H1 (cell line): ENCODE measurements at regions not wholly inside any gene's neighbourhood (a gene's known extent, or its start where the extent isn't known, plus 50 kb on each side); places are given as distances from the start of the nearest gene placed in this dataset.

Experiments used
- CTCF ChIA-PET: fragments of 300-600 bp; sonication (Branson Sonifier 250); formaldehyde crosslinking; loops from one replicate; lab custom pipeline; 2021; ENCODE audit not compliant: partially characterized antibody; lab: Charles Lee
- POLR2A ChIA-PET: fragments of 300-600 bp; sonication (Branson Sonifier 250); formaldehyde crosslinking; loops from one replicate; lab custom pipeline; 2021; ENCODE audit warnings: inconsistent platforms; ENCODE audit not compliant: partially characterized antibody; lab: Charles Lee
- DNase-seq, 2 experiments: peaks; one replicate each; pipeline versions ENCODE4 v3.0.0 to v3.0.0-alpha.2; 2010 to 2022; ENCODE audit warnings: low spot score in 2 of 2, low read depth in 1 of 2, mixed read lengths in 1 of 2
- FAIRE-seq: peaks from 2 replicates; lab custom pipeline; 2011; peaks lifted over from hg19 to GRCh38; lab: Jason Lieb, UNC
- H2AFZ ChIP-seq: 2 replicates; pipeline ENCODE4 v1.8.1; 2012; ENCODE audit warnings: low read length, inconsistent platforms
- H2AK5ac ChIP-seq: 2 replicates; pipeline ENCODE4 v1.6.1; 2013; ENCODE audit warnings: low read depth, low read length
- H2BK120ac ChIP-seq: replicated peaks from 2 replicates; pipeline ENCODE3; 2013; ENCODE audit warnings: low read depth, low read length, inconsistent platforms
- H2BK12ac ChIP-seq: 2 replicates; pipeline ENCODE4 v1.6.1; 2013; ENCODE audit warnings: low read depth, low read length
- H2BK15ac ChIP-seq: 2 replicates; pipeline ENCODE4 v1.6.1; 2013; ENCODE audit warnings: low read length
- H2BK20ac ChIP-seq: 2 replicates; pipeline ENCODE4 v1.6.1; 2013; ENCODE audit warnings: low read length
- H2BK5ac ChIP-seq: 2 replicates; pipeline ENCODE4 v1.6.1; 2013; ENCODE audit warnings: low read depth, low read length
- H3K14ac ChIP-seq: 2 replicates; pipeline ENCODE4 v1.6.1; 2013; ENCODE audit warnings: inconsistent platforms; ENCODE audit not compliant: insufficient read length
- H3K18ac ChIP-seq: 2 replicates; pipeline ENCODE4 v1.6.1; 2013; ENCODE audit warnings: low read length; ENCODE audit errors: extremely low read depth
- H3K23ac ChIP-seq: 2 replicates; pipeline ENCODE4 v1.6.1; 2013; ENCODE audit warnings: inconsistent platforms; ENCODE audit not compliant: insufficient read length
- H3K23me2 ChIP-seq: 2 replicates; pipeline ENCODE4 v1.6.1; 2013; ENCODE audit warnings: low read depth, low read length
- H3K27ac ChIP-seq: 2 replicates; pipeline ENCODE4 v1.6.1; 2011; ENCODE audit warnings: low read depth, low read length, inconsistent platforms
- H3K27me3 ChIP-seq, 4 experiments: replicated peaks in 1 of 4; 1 replicate in 1 of 4; 2 replicates in 3 of 4; pipeline versions ENCODE4 v1.6.1 to v1.8.1; 2011 to 2013; ENCODE audit warnings: low read length in 3 of 4, mild to moderate bottlenecking in 3 of 4, inconsistent platforms in 2 of 4, mixed read lengths in 2 of 4, moderate library complexity in 1 of 4; ENCODE audit not compliant: control insufficient read depth in 3 of 4, insufficient read depth in 3 of 4; ENCODE audit errors: extremely low read depth in 1 of 4
- H3K36me3 ChIP-seq, 4 experiments: 2 replicates each; pipeline versions ENCODE4 v1.6.1 to v1.8.1; 2011 to 2013; ENCODE audit warnings: mild to moderate bottlenecking in 4 of 4, low read length in 3 of 4, moderate library complexity in 2 of 4, control low read depth in 1 of 4, inconsistent platforms in 1 of 4; ENCODE audit not compliant: insufficient read depth in 4 of 4, control insufficient read depth in 2 of 4
- H3K4ac ChIP-seq: replicated peaks from 2 replicates; pipeline ENCODE3; 2013; ENCODE audit warnings: low read length, low read depth, mixed read lengths, inconsistent platforms; ENCODE audit not compliant: insufficient read length
- H3K4me1 ChIP-seq, 4 experiments: replicated peaks in 1 of 4; 1 replicate in 1 of 4; 2 replicates in 3 of 4; pipeline versions ENCODE4 v1.6.1 to v1.8.1; 2011 to 2013; ENCODE audit warnings: low read length in 3 of 4, inconsistent platforms in 2 of 4, mixed read lengths in 1 of 4; ENCODE audit not compliant: insufficient read depth in 4 of 4, control insufficient read depth in 3 of 4
- H3K4me2 ChIP-seq, 2 experiments: 2 replicates each; pipeline versions ENCODE4 v1.6.1 to v1.8.1; 2011 to 2013; ENCODE audit warnings: low read depth in 2 of 2, low read length in 2 of 2, control low read depth in 1 of 2, inconsistent platforms in 1 of 2, mild to moderate bottlenecking in 1 of 2; ENCODE audit not compliant: insufficient read depth in 1 of 2
- H3K4me3 ChIP-seq, 4 experiments: fragments of 200-600, 300-600 bp in 1 of 4; sonication (generic), shearing (Covaris generic), sonication (Bioruptor Twin) in 1 of 4; 2 replicates each; pipeline versions ENCODE4 v1.5.1 to v1.8.1; 2011 to 2016; ENCODE audit warnings: low read length in 4 of 4, low read depth in 3 of 4, control low read depth in 2 of 4, inconsistent platforms in 2 of 4, mild to moderate bottlenecking in 2 of 4, mixed read lengths in 1 of 4, moderate library complexity in 1 of 4; ENCODE audit not compliant: insufficient read depth in 2 of 4; ENCODE audit errors: extremely low read depth in 1 of 4
- H3K56ac ChIP-seq: replicated peaks from 2 replicates; pipeline ENCODE3; 2013; ENCODE audit warnings: low read depth, mild to moderate bottlenecking, mixed read lengths, low read length, inconsistent platforms; ENCODE audit not compliant: insufficient read length
- H3K79me1 ChIP-seq: 2 replicates; pipeline ENCODE4 v1.6.1; 2013; ENCODE audit warnings: low read depth, low read length, control low read depth
- H3K79me2 ChIP-seq, 2 experiments: 2 replicates each; pipeline versions ENCODE4 v1.6.1 to v1.8.1; 2012 to 2013; ENCODE audit warnings: low read length in 2 of 2, mild to moderate bottlenecking in 2 of 2, inconsistent platforms in 1 of 2; ENCODE audit not compliant: insufficient read depth in 2 of 2, control insufficient read depth in 1 of 2
- H3K9ac ChIP-seq, 4 experiments: replicated peaks in 1 of 4; 1 replicate in 1 of 4; 2 replicates in 3 of 4; pipeline versions ENCODE4 v1.6.1 to v1.8.1; 2011 to 2013; ENCODE audit warnings: low read depth in 3 of 4, low read length in 3 of 4, control low read depth in 2 of 4, mild to moderate bottlenecking in 2 of 4, moderate library complexity in 2 of 4, inconsistent platforms in 1 of 4; ENCODE audit errors: extremely low read depth in 1 of 4
- H3K9me3 ChIP-seq, 2 experiments: 2 replicates each; pipeline versions ENCODE4 v1.6.1 to v1.8.1; 2012 to 2013; ENCODE audit warnings: mild to moderate bottlenecking in 2 of 2, moderate library complexity in 2 of 2, control low read depth in 1 of 2, inconsistent platforms in 1 of 2, low read depth in 1 of 2, low read length in 1 of 2, mixed read lengths in 1 of 2; ENCODE audit not compliant: insufficient read depth in 2 of 2
- H4K20me1 ChIP-seq, 2 experiments: replicated peaks in 1 of 2; 2 replicates each; pipeline versions ENCODE3 to v1.8.1; 2011 to 2013; ENCODE audit warnings: inconsistent platforms in 2 of 2, low read length in 2 of 2, mild to moderate bottlenecking in 1 of 2; ENCODE audit not compliant: insufficient read depth in 2 of 2, control insufficient read depth in 1 of 2
- H4K5ac ChIP-seq: 2 replicates; pipeline ENCODE4 v1.6.1; 2013; ENCODE audit warnings: low read length, low read depth, mixed read lengths, inconsistent platforms; ENCODE audit not compliant: insufficient read length
- H4K8ac ChIP-seq: 2 replicates; pipeline ENCODE4 v1.8.0; 2013; ENCODE audit warnings: mild to moderate bottlenecking, moderate library complexity, low read length, inconsistent platforms; ENCODE audit not compliant: insufficient read depth; ENCODE audit errors: extremely low read depth
- H4K91ac ChIP-seq: replicated peaks from 2 replicates; pipeline ENCODE3; 2013; ENCODE audit warnings: low read length, mixed read lengths, inconsistent platforms; ENCODE audit not compliant: insufficient read length
- BACH1 ChIP-seq: IDR thresholded peaks from 2 replicates; pipeline ENCODE4 v1.6.1; 2012; ENCODE audit warnings: low read length, improper control_type of control experiment
- BCL11A ChIP-seq, 2 experiments: IDR thresholded peaks; one replicate each; pipeline ENCODE4 v1.6.1; 2011; ENCODE audit warnings: low read depth in 2 of 2, low read length in 2 of 2, mild to moderate bottlenecking in 2 of 2
- BRCA1 ChIP-seq: IDR thresholded peaks from 2 replicates; pipeline ENCODE4 v1.6.1; 2012; ENCODE audit warnings: low read depth, low read length, improper control_type of control experiment
- CEBPB ChIP-seq: IDR thresholded peaks from 2 replicates; pipeline ENCODE4 v1.6.1; 2012; ENCODE audit warnings: low read depth, low read length
- CHD1 ChIP-seq: IDR thresholded peaks from 2 replicates; pipeline ENCODE4 v1.6.1; 2012; ENCODE audit warnings: low read depth, low read length, improper control_type of control experiment
- CHD2 ChIP-seq: IDR thresholded peaks from 2 replicates; pipeline ENCODE4 v1.6.1; 2012; ENCODE audit warnings: low read length, improper control_type of control experiment
- CTBP2 ChIP-seq: IDR thresholded peaks from 2 replicates; pipeline ENCODE4 v1.7.0; 2011; ENCODE audit warnings: borderline replicate concordance, mild to moderate bottlenecking, moderate library complexity, mixed read lengths, low read length; ENCODE audit not compliant: insufficient read depth, insufficient read length
- E2F6 ChIP-seq: IDR thresholded peaks from 2 replicates; pipeline ENCODE4 v1.6.1; 2012; ENCODE audit warnings: inconsistent platforms
- JUN ChIP-seq: IDR thresholded peaks from 2 replicates; pipeline ENCODE4 v1.6.1; 2011; ENCODE audit warnings: low read depth, mild to moderate bottlenecking, improper control_type of control experiment, low read length
- KDM4A ChIP-seq: IDR thresholded peaks from one replicate; pipeline ENCODE4 v1.7.1; 2012; ENCODE audit warnings: low read depth, mild to moderate bottlenecking, moderate library complexity, low read length, inconsistent platforms; ENCODE audit not compliant: severe bottlenecking
- RNF2 ChIP-seq: fragments of 200-900, 300-1000 bp; sonication (generic); IDR thresholded peaks from 2 replicates; pipeline ENCODE4 v1.7.1; 2016; ENCODE audit warnings: borderline replicate concordance, low read depth, mild to moderate bottlenecking, antibody characterized with exemption, low read length; ENCODE audit not compliant: poor library complexity, severe bottlenecking; ENCODE audit errors: missing control alignments
- SIN3A ChIP-seq, 2 experiments: IDR thresholded peaks in 1 of 2; conservative IDR thresholded peaks in 1 of 2; 2 replicates each; pipeline ENCODE4 v1.6.1; 2011 to 2012; ENCODE audit warnings: low read length in 2 of 2, improper control_type of control experiment in 1 of 2, low read depth in 1 of 2, mild to moderate bottlenecking in 1 of 2
- SIX5 ChIP-seq: IDR thresholded peaks from 2 replicates; pipeline ENCODE4 v1.6.1; 2011; ENCODE audit warnings: mild to moderate bottlenecking, low read depth, low read length
- TAF7 ChIP-seq: optimal IDR thresholded peaks from 2 replicates; pipeline ENCODE3; 2011; ENCODE audit warnings: low read depth, mild to moderate bottlenecking, inconsistent platforms, low read length, moderate library complexity, borderline replicate concordance
- whole genome bisulfite sequencing, 2 experiments: shearing (Covaris generic) in 1 of 2; methylation state at CpG; one replicate each; pipeline versions ENCODE4 v1.1.6 to v1.1.7; 2013 to 2015; ENCODE audit warnings: low lambda C conversion rate in 2 of 2, mixed read lengths in 2 of 2, inconsistent platforms in 1 of 2, low coverage in 1 of 2, missing lambda C conversion rate in 1 of 2; ENCODE audit not compliant: insufficient replicate concordance in 2 of 2, insufficient coverage in 1 of 2, insufficient read length in 1 of 2; ENCODE audit errors: extremely low coverage in 1 of 2, missing lambda C conversion rate in 1 of 2; 5-methylcytosine and 5-hydroxymethylcytosine counted together

DNA sequence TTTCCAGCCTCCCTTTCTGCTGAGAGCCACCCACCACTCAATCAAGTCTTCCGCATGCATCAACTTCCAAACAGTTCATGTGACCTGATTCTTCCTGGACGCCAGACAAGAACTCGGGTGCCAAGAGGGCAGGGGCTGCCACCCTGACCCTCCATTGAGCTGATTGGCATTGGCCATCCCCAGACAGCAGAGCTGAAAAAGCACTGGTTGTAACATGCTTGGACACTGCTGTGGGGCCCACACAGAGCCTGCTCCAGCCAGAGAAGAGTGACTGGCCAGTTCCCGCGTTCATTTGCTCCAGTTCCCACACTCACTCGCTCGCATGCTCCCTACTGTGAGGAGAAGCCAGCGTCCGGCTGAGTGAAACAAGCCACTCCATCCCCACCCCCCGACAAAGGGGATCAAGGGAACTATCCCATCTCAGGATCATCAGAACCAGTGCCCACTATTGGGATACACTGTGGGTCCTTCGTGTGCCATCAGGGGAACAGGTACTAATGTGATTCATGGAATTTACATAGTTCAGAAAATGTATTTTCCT lies 420.3 kb downstream of the NPHP4 start:
- H3K9ac ChIP-seq, result no peak overlapping the region
- no peak overlapping the region for H2BK15ac ChIP-seq
- H4K20me1 ChIP-seq, result no peaks in the 10 kb centered on the region
- H2BK20ac ChIP-seq, result no peak overlapping the region
- H4K5ac ChIP-seq, result no peak overlapping the region
- H3K4me1 ChIP-seq, result no peaks in the 10 kb centered on the region
- H2BK5ac ChIP-seq, result no peak overlapping the region
- H3K9me3 ChIP-seq, result peaks cover 5 to 6% of the 10 kb centered on the region in 2 experiments; a peak in 2 of 4 replicates
- no peak overlapping the region for H3K56ac ChIP-seq
- ChIA-PET POLR2A (no interaction called here), CTCF (no interaction called here)
- H3K4me3 ChIP-seq, result no peak overlapping the region
- no peak overlapping the region for H2AK5ac ChIP-seq
- DNase-seq (no peak), FAIRE-seq (no peak)
- no peak overlapping the region for H2AFZ ChIP-seq
- H3K79me1 ChIP-seq, result no peaks in the 10 kb centered on the region
- H4K8ac ChIP-seq, result no peak overlapping the region
- no peak overlapping the region; the same call in 1 of the 2 replicates for H3K18ac ChIP-seq
- H4K91ac ChIP-seq, result no peak overlapping the region
- H3K14ac ChIP-seq, result no peak overlapping the region
- no peaks in the 10 kb centered on the region for H3K27me3 ChIP-seq
- H3K27ac ChIP-seq, result no peak overlapping the region
- no peak overlapping the region for H3K23ac ChIP-seq
- no peak overlapping the region for H3K4ac ChIP-seq
- 91% methylated on average over 10 of the region's 11 CpGs; no CpG with 5 or more reads in 1 of the 2 experiments for WGBS, 2 experiments
- H3K79me2 ChIP-seq, result no peaks in the 10 kb centered on the region
- H3K36me3 ChIP-seq, result no peaks in the 10 kb centered on the region
- no peaks in the 10 kb centered on the region for H3K23me2 ChIP-seq
- H2BK120ac ChIP-seq, result no peak overlapping the region
- no peak overlapping the region for H2BK12ac ChIP-seq
- no peak overlapping the region for H3K4me2 ChIP-seq
- TF ChIP-seq CTBP2 (no peak), CHD2 (no peak), CHD1 (no peak), RNF2 (no peak), BRCA1 (no peak), E2F6 (no peak), SIX5 (no peak), KDM4A (no peak), TAF7 (no peak), JUN (no peak), SIN3A (conservative IDR thresholded peaks at IDR 0.05 in 1 of 2, IDR thresholded peaks at IDR 0.05 in 1 of 2; ENCODE audit: low read depth in 1 of 2, low read length in 2 of 2) (no peak), BCL11A (IDR thresholded peaks at IDR 0.05; ENCODE audit: low read depth in 2 of 2, low read length in 2 of 2) (no peak), BACH1 (no peak), CEBPB (no peak)
